Tibial nerve (tissue), 4 donors: ENCODE measurements at regions not wholly inside any gene's neighbourhood (a gene's known extent, or its start where the extent isn't known, plus 50 kb on each side); places are given as distances from the start of the nearest gene placed in this dataset.

ENCODE experiments used
- CTCF ChIP-seq, 5 experiments: fragments of 200-600 bp in 3 of 5; fragments of 450-650 bp in 2 of 5; sonication (generic) in 3 of 5; IDR thresholded peaks; one replicate each; pipeline ENCODE4 v1.5.1; 2016 to 2019; ENCODE audit warnings: antibody characterized with exemption in 5 of 5, mild to moderate bottlenecking in 3 of 5, moderate library complexity in 2 of 5
- EP300 ChIP-seq, 2 donors: sonication (generic); formaldehyde crosslinking; IDR thresholded peaks; one replicate each; pipeline ENCODE4 v1.6.1; 2017; ENCODE audit warnings: antibody characterized with exemption in 2 of 2, mild to moderate bottlenecking in 1 of 2
- POLR2A ChIP-seq, 2 donors: fragments of 450-650 bp; IDR thresholded peaks; one replicate each; pipeline ENCODE4 v1.6.1; 2017; ENCODE audit warnings: antibody characterized with exemption in 2 of 2, mild to moderate bottlenecking in 2 of 2, moderate library complexity in 2 of 2

GRCh38 chr15:39344662-39345141, 236.2 kb upstream of the THBS1 start:
- TF ChIP-seq CTCF (IDR thresholded peaks at IDR 0.05) (no peak), EP300 (IDR thresholded peaks at IDR 0.05) (no peak), POLR2A (IDR thresholded peaks at IDR 0.05) (no peak)
